ENCODE measurements at regions not wholly inside any gene's neighbourhood (a gene's known extent, or its start where the extent isn't known, plus 50 kb on each side); places are given as distances from the start of the nearest gene placed in this dataset.

- Histone ChIP-seq H3K27me3 (ENCODE audit: control insufficient read depth, insufficient read depth, low read length) (no peaks in the 10 kb centered on the region), H3K4me1 (ENCODE audit: control insufficient read depth, low read depth, low read length) (no peaks in the 10 kb centered on the region), H3K36me3 (ENCODE audit: control insufficient read depth, low read depth, low read length) (no peaks in the 10 kb centered on the region), H3K27ac (ENCODE audit: low read length) (no peak overlapping the region), H3K4me3 (ENCODE audit: low read length) (no peak overlapping the region), H3K9me3 (ENCODE audit: control insufficient read depth, low read depth, low read length) (no peaks in the 10 kb centered on the region), H3K9ac (ENCODE audit: low read length) (no peak overlapping the region)
These were observed 304.1 kb downstream of the MAT2B start for GRCh38 chr5:163809473-163809872.

GRCh38 chr5:163813900-163814299, 308.5 kb downstream of the MAT2B start:
- H3K4me3 ChIP-seq (ENCODE audit: low read length) = no peak overlapping the region
- H3K4me1 ChIP-seq (ENCODE audit: control insufficient read depth, low read depth, low read length) = no peaks in the 10 kb centered on the region
- no peaks in the 10 kb centered on the region for H3K36me3 ChIP-seq (ENCODE audit: control insufficient read depth, low read depth, low read length)
- no peak overlapping the region for H3K9ac ChIP-seq (ENCODE audit: low read length)
- H3K27ac ChIP-seq (ENCODE audit: low read length) = no peak overlapping the region
- no peaks in the 10 kb centered on the region for H3K9me3 ChIP-seq (ENCODE audit: control insufficient read depth, low read depth, low read length)
- no peaks in the 10 kb centered on the region for H3K27me3 ChIP-seq (ENCODE audit: control insufficient read depth, insufficient read depth, low read length)

GRCh38 chr5:163815240-163815791, 309.9 kb downstream of the MAT2B start:
- H3K4me1 ChIP-seq (ENCODE audit: control insufficient read depth, low read depth, low read length) = no peaks in the 10 kb centered on the region
- no peak overlapping the region for H3K4me3 ChIP-seq (ENCODE audit: low read length)
- no peaks in the 10 kb centered on the region for H3K36me3 ChIP-seq (ENCODE audit: control insufficient read depth, low read depth, low read length)
- H3K27ac ChIP-seq (ENCODE audit: low read length) = no peak overlapping the region
- H3K9me3 ChIP-seq (ENCODE audit: control insufficient read depth, low read depth, low read length) = no peaks in the 10 kb centered on the region
- H3K9ac ChIP-seq (ENCODE audit: low read length) = no peak overlapping the region
- H3K27me3 ChIP-seq (ENCODE audit: control insufficient read depth, insufficient read depth, low read length) = no peaks in the 10 kb centered on the region

GRCh38 chr5:163821142-163821541, 315.7 kb downstream of the MAT2B start:
- H3K9me3 ChIP-seq (ENCODE audit: control insufficient read depth, low read depth, low read length) = no peaks in the 10 kb centered on the region
- no peaks in the 10 kb centered on the region for H3K4me1 ChIP-seq (ENCODE audit: control insufficient read depth, low read depth, low read length)
- no peak overlapping the region for H3K4me3 ChIP-seq (ENCODE audit: low read length)
- H3K27me3 ChIP-seq (ENCODE audit: control insufficient read depth, insufficient read depth, low read length) = no peaks in the 10 kb centered on the region
- no peak overlapping the region for H3K9ac ChIP-seq (ENCODE audit: low read length)
- no peak overlapping the region for H3K27ac ChIP-seq (ENCODE audit: low read length)
- no peaks in the 10 kb centered on the region for H3K36me3 ChIP-seq (ENCODE audit: control insufficient read depth, low read depth, low read length)

GRCh38 chr5:163822548-163822947, 317.1 kb downstream of the MAT2B start:
- Histone ChIP-seq H3K4me1 (ENCODE audit: control insufficient read depth, low read depth, low read length) (no peaks in the 10 kb centered on the region), H3K27ac (ENCODE audit: low read length) (no peak overlapping the region), H3K9ac (ENCODE audit: low read length) (no peak overlapping the region), H3K9me3 (ENCODE audit: control insufficient read depth, low read depth, low read length) (no peaks in the 10 kb centered on the region), H3K36me3 (ENCODE audit: control insufficient read depth, low read depth, low read length) (no peaks in the 10 kb centered on the region), H3K27me3 (ENCODE audit: control insufficient read depth, insufficient read depth, low read length) (no peaks in the 10 kb centered on the region), H3K4me3 (ENCODE audit: low read length) (no peak overlapping the region)

- Histone ChIP-seq H3K9ac (ENCODE audit: low read length) (no peak overlapping the region), H3K4me3 (ENCODE audit: low read length) (no peak overlapping the region), H3K27ac (ENCODE audit: low read length) (no peak overlapping the region), H3K27me3 (ENCODE audit: control insufficient read depth, insufficient read depth, low read length) (no peaks in the 10 kb centered on the region), H3K9me3 (ENCODE audit: control insufficient read depth, low read depth, low read length) (no peaks in the 10 kb centered on the region), H3K4me1 (ENCODE audit: control insufficient read depth, low read depth, low read length) (no peaks in the 10 kb centered on the region), H3K36me3 (ENCODE audit: control insufficient read depth, low read depth, low read length) (no peaks in the 10 kb centered on the region)
These were observed 320.2 kb downstream of the MAT2B start for GRCh38 chr5:163825661-163826060.

GRCh38 chr5:163826201-163826600, 320.8 kb downstream of the MAT2B start:
- Histone ChIP-seq H3K36me3 (ENCODE audit: control insufficient read depth, low read depth, low read length) (no peaks in the 10 kb centered on the region), H3K9ac (ENCODE audit: low read length) (no peak overlapping the region), H3K27me3 (ENCODE audit: control insufficient read depth, insufficient read depth, low read length) (no peaks in the 10 kb centered on the region), H3K27ac (ENCODE audit: low read length) (no peak overlapping the region), H3K9me3 (ENCODE audit: control insufficient read depth, low read depth, low read length) (no peaks in the 10 kb centered on the region), H3K4me3 (ENCODE audit: low read length) (no peak overlapping the region), H3K4me1 (ENCODE audit: control insufficient read depth, low read depth, low read length) (no peaks in the 10 kb centered on the region)

GRCh38 chr5:163832155-163832554, 326.7 kb downstream of the MAT2B start:
- H3K9ac ChIP-seq (ENCODE audit: low read length) = no peak overlapping the region
- no peaks in the 10 kb centered on the region for H3K27me3 ChIP-seq (ENCODE audit: control insufficient read depth, insufficient read depth, low read length)
- no peaks in the 10 kb centered on the region for H3K9me3 ChIP-seq (ENCODE audit: control insufficient read depth, low read depth, low read length)
- H3K27ac ChIP-seq (ENCODE audit: low read length) = no peak overlapping the region
- H3K4me1 ChIP-seq (ENCODE audit: control insufficient read depth, low read depth, low read length) = no peaks in the 10 kb centered on the region
- no peak overlapping the region for H3K4me3 ChIP-seq (ENCODE audit: low read length)
- no peaks in the 10 kb centered on the region for H3K36me3 ChIP-seq (ENCODE audit: control insufficient read depth, low read depth, low read length)

- Histone ChIP-seq H3K4me3 (ENCODE audit: low read length) (no peak overlapping the region), H3K27me3 (ENCODE audit: control insufficient read depth, insufficient read depth, low read length) (no peaks in the 10 kb centered on the region), H3K27ac (ENCODE audit: low read length) (no peak overlapping the region), H3K9ac (ENCODE audit: low read length) (no peak overlapping the region), H3K36me3 (ENCODE audit: control insufficient read depth, low read depth, low read length) (no peaks in the 10 kb centered on the region), H3K4me1 (ENCODE audit: control insufficient read depth, low read depth, low read length) (no peaks in the 10 kb centered on the region), H3K9me3 (ENCODE audit: control insufficient read depth, low read depth, low read length) (no peaks in the 10 kb centered on the region)
These were observed 333.3 kb downstream of the MAT2B start for GRCh38 chr5:163838738-163839137.

- Histone ChIP-seq H3K9me3 (ENCODE audit: control insufficient read depth, low read depth, low read length) (no peaks in the 10 kb centered on the region), H3K9ac (ENCODE audit: low read length) (no peak overlapping the region), H3K27ac (ENCODE audit: low read length) (no peak overlapping the region), H3K36me3 (ENCODE audit: control insufficient read depth, low read depth, low read length) (no peaks in the 10 kb centered on the region), H3K4me3 (ENCODE audit: low read length) (no peak overlapping the region), H3K4me1 (ENCODE audit: control insufficient read depth, low read depth, low read length) (no peaks in the 10 kb centered on the region), H3K27me3 (ENCODE audit: control insufficient read depth, insufficient read depth, low read length) (no peaks in the 10 kb centered on the region)
These were observed 341.1 kb downstream of the MAT2B start for GRCh38 chr5:163846512-163846911.

GRCh38 chr5:163855754-163856153, 350.3 kb downstream of the MAT2B start:
- Histone ChIP-seq H3K36me3 (ENCODE audit: control insufficient read depth, low read depth, low read length) (no peaks in the 10 kb centered on the region), H3K9me3 (ENCODE audit: control insufficient read depth, low read depth, low read length) (peaks cover 15% of the 10 kb centered on the region), H3K4me1 (ENCODE audit: control insufficient read depth, low read depth, low read length) (no peaks in the 10 kb centered on the region)

GRCh38 chr5:163861670-163862069, 356.3 kb downstream of the MAT2B start:
- no peak overlapping the region for H3K27ac ChIP-seq (ENCODE audit: low read length)
- H3K9me3 ChIP-seq (ENCODE audit: control insufficient read depth, low read depth, low read length) = peaks cover 6% of the 10 kb centered on the region
- no peaks in the 10 kb centered on the region for H3K4me1 ChIP-seq (ENCODE audit: control insufficient read depth, low read depth, low read length)
- H3K9ac ChIP-seq (ENCODE audit: low read length) = no peak overlapping the region
- H3K27me3 ChIP-seq (ENCODE audit: control insufficient read depth, insufficient read depth, low read length) = no peaks in the 10 kb centered on the region
- H3K36me3 ChIP-seq (ENCODE audit: control insufficient read depth, low read depth, low read length) = no peaks in the 10 kb centered on the region
- H3K4me3 ChIP-seq (ENCODE audit: low read length) = no peak overlapping the region

More at GRCh38 chr5:163855754-163856153, 350.3 kb downstream of the MAT2B start:
- Histone ChIP-seq H3K27me3 (ENCODE audit: control insufficient read depth, insufficient read depth, low read length) (no peaks in the 10 kb centered on the region), H3K27ac (ENCODE audit: low read length) (no peak overlapping the region), H3K4me3 (ENCODE audit: low read length) (no peak overlapping the region), H3K9ac (ENCODE audit: low read length) (no peak overlapping the region)
